HG02885 (cell line): ENCODE measurements at regions not wholly inside any gene's neighbourhood (a gene's known extent, or its start where the extent isn't known, plus 50 kb on each side); places are given as distances from the start of the nearest gene placed in this dataset.
A peak's percentile ranks its signal among the peaks of the same experiment; 100 is the strongest.
"Not testable (repeated sequence)": the region's sequence is repeated elsewhere in the genome, so short reads cannot be mapped to it uniquely, and the experiment has no call there.

Source experiments
- ATAC-seq: cut with Tn5 transposase; IDR thresholded peaks from one replicate; pipeline ENCODE4 v1.9.1; 2021; ENCODE audit warnings: mild to moderate bottlenecking; ENCODE audit not compliant: unreplicated experiment, poor library complexity

GRCh38 chr2:156908825-156909224 lies 348.7 kb upstream of the GALNT5 start:
- ATAC-seq: peak; percentile 75

- no peak for ATAC-seq
Measured at GRCh38 chr2:156909983-156910382, 347.5 kb upstream of the GALNT5 start.

- ATAC-seq: no peak
Measured at GRCh38 chr2:156915332-156915731, 342.2 kb upstream of the GALNT5 start.

GRCh38 chr2:156918410-156918809 lies 339.1 kb upstream of the GALNT5 start:
- no peak for ATAC-seq

- ATAC-seq: no peak
Measured at GRCh38 chr2:156930423-156930822, 327.1 kb upstream of the GALNT5 start.

- ATAC-seq: no peak
Measured at GRCh38 chr2:156933645-156934225, 323.8 kb upstream of the GALNT5 start.

- ATAC-seq: no peak
Measured at GRCh38 chr2:156935616-156936015, 321.9 kb upstream of the GALNT5 start.

- ATAC-seq: no peak
Measured at GRCh38 chr2:156937430-156937829, 320.1 kb upstream of the GALNT5 start.

- no peak for ATAC-seq
Measured at GRCh38 chr2:156944871-156945270, 312.6 kb upstream of the GALNT5 start.

- ATAC-seq: no peak
Measured at GRCh38 chr2:156947261-156947660, 310.2 kb upstream of the GALNT5 start.

- no peak for ATAC-seq
Measured at GRCh38 chr2:156955701-156956100, 301.8 kb upstream of the GALNT5 start.

- ATAC-seq: no peak
Measured at GRCh38 chr2:156956161-156956560, 301.3 kb upstream of the GALNT5 start.

- ATAC-seq: no peak
Measured at GRCh38 chr2:156958374-156958773, 299.1 kb upstream of the GALNT5 start.

GRCh38 chr2:156959481-156959880 lies 298.0 kb upstream of the GALNT5 start:
- ATAC-seq: no peak

GRCh38 chr2:156982615-156983014 lies 274.9 kb upstream of the GALNT5 start:
- no peak for ATAC-seq

- ATAC-seq: no peak
Measured at GRCh38 chr2:156986339-156986988, 271.0 kb upstream of the GALNT5 start.

GRCh38 chr2:156999661-157000060 lies 257.8 kb upstream of the GALNT5 start:
- no peak for ATAC-seq

GRCh38 chr2:157004789-157005188 lies 252.7 kb upstream of the GALNT5 start:
- ATAC-seq: no peak

GRCh38 chr2:157015015-157015575 lies 242.4 kb upstream of the GALNT5 start:
- ATAC-seq: no peak

GRCh38 chr2:157023264-157023663 lies 234.2 kb upstream of the GALNT5 start:
- ATAC-seq: not testable (repeated sequence)

- no peak for ATAC-seq
Measured at GRCh38 chr2:157024129-157024528, 233.4 kb upstream of the GALNT5 start.

GRCh38 chr2:157032017-157032416 lies 225.5 kb upstream of the GALNT5 start:
- no peak for ATAC-seq
